ENCODE measurements at regions not wholly inside any gene's neighbourhood (a gene's known extent, or its start where the extent isn't known, plus 50 kb on each side); places are given as distances from the start of the nearest gene placed in this dataset.

DNA sequence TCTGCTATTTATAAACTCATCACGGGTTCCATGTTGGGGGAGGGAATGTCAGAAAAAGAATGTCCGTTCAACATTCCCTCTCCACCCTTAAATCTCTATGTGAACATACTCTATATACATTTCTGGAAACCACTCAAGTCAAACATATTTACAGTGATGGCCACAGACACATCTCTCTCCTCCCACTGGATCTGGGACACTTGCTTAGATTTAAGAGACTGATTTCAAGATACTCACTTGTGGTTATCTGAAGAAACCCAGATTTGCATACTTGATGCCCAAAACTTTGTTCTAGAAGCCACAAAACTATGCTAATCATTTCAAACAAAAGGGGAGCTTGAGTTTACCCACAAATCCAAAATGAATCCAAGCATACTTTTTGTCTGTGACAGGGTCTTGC lies 182.9 kb upstream of the SOX9 start:
- FAIRE-seq: no peak
- no peaks in the 10 kb centered on the region for H3K27me3 ChIP-seq (ENCODE audit: control insufficient read depth in 2 of 2, insufficient read depth in 2 of 2, low read length in 2 of 2)

DNA sequence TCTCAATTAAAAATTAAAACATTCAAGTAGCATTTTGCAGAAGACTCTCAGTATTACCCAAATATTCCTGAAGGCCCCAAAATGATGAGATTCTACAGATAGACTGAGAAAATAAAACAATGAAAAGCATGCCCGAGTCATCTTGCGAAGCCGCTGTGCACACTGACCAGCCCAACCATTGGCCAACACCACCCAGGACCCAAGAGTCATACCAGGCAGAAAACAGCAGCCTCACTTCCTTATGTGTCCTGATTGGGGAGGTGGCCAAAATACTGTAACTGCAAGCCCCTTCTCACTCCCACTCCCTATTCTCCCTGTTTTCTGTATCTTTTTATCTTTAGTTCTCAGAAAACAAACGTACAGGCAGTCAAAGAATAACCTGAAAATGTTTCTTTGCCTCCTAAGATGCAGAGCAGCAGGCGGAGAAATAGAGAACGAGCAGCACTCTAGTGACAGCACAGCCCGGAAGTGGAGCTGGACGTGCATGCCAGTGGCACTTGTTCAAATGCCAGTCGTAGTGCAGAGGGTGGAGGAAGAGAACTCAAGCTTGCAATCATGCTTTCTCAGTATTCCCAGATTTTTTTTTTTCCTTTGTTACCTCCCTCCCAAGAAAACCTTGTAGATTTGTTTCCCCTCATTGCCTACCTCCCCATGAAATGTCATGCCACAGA lies 182.3 kb upstream of the SOX9 start:
- H3K4me3 ChIP-seq (replicated peaks in 1 of 3; ENCODE audit: insufficient read depth in 1 of 3, low read depth in 1 of 3, low read length in 3 of 3): no peak overlapping the region
- peaks cover 4% of the 10 kb centered on the region for H3K9me3 ChIP-seq (replicated peaks; ENCODE audit: control insufficient read depth, insufficient read depth, low read length)
- no peak overlapping the region for H3K4me2 ChIP-seq (ENCODE audit: insufficient read depth, low read length)
- H3K9ac ChIP-seq (replicated peaks; ENCODE audit: extremely low read depth, insufficient read depth, low read length): no peak overlapping the region
- BruUV-seq (replicated peaks): no TSS peak
- no peaks in the 10 kb centered on the region for H3K36me3 ChIP-seq (ENCODE audit: control insufficient read depth in 2 of 2, extremely low read depth in 1 of 2, insufficient read depth in 2 of 2, low read length in 2 of 2)
- H3K79me2 ChIP-seq (ENCODE audit: control insufficient read depth, insufficient read depth, low read length): no peaks in the 10 kb centered on the region
- dilution Hi-C loops (cut with MboI; ENCODE audit: extremely low pct_ligation_motif_present, low sequenced_read_pairs) (no loop called here), intact Hi-C loops (cut with micrococcal nuclease) (no loop called here)
- H3K4me1 ChIP-seq (ENCODE audit: control insufficient read depth, extremely low read depth, insufficient read depth, low read length): no peaks in the 10 kb centered on the region
- no peaks in the 10 kb centered on the region for H4K20me1 ChIP-seq (replicated peaks; ENCODE audit: control insufficient read depth, extremely low read depth, insufficient read depth, low read length)
- ChIA-PET CTCF (no interaction called here), POLR2A (no interaction called here)
- no peak overlapping the region for H2AFZ ChIP-seq (ENCODE audit: low read depth, low read length)
- FAIRE-seq: no peak
- H3K27me3 ChIP-seq (ENCODE audit: control insufficient read depth in 2 of 2, insufficient read depth in 2 of 2, low read length in 2 of 2): no peaks in the 10 kb centered on the region
- DNase-seq (ENCODE audit: low read depth, low spot score): no peak
- no peaks in the 10 kb centered on the region for H3K9me1 ChIP-seq (replicated peaks; ENCODE audit: control insufficient read depth, extremely low read depth, insufficient read depth, low read length)
- H3K27ac ChIP-seq (ENCODE audit: insufficient read depth, low read depth, low read length): no peak overlapping the region
- TF ChIP-seq GATA2 (IDR thresholded peaks at IDR 0.05; ENCODE audit: insufficient read depth, insufficient read length, low read depth, low read length) (no peak), MYC (IDR thresholded peaks at IDR 0.05; ENCODE audit: low read depth, low read length) (no peak), POLR2A (IDR thresholded peaks at IDR 0.05; ENCODE audit: low read depth, low read length) (no peak), FOS (IDR thresholded peaks at IDR 0.05; ENCODE audit: borderline replicate concordance, insufficient read depth, low read length) (no peak), POLR2AphosphoS5 (IDR thresholded peaks at IDR 0.05; ENCODE audit: insufficient read depth, low read depth, low read length) (no peak), EZH2 (IDR thresholded peaks at IDR 0.05; ENCODE audit: borderline replicate concordance, low read depth, low read length, severe bottlenecking) (no peak)
- TF ChIP-seq, protein P1, sequence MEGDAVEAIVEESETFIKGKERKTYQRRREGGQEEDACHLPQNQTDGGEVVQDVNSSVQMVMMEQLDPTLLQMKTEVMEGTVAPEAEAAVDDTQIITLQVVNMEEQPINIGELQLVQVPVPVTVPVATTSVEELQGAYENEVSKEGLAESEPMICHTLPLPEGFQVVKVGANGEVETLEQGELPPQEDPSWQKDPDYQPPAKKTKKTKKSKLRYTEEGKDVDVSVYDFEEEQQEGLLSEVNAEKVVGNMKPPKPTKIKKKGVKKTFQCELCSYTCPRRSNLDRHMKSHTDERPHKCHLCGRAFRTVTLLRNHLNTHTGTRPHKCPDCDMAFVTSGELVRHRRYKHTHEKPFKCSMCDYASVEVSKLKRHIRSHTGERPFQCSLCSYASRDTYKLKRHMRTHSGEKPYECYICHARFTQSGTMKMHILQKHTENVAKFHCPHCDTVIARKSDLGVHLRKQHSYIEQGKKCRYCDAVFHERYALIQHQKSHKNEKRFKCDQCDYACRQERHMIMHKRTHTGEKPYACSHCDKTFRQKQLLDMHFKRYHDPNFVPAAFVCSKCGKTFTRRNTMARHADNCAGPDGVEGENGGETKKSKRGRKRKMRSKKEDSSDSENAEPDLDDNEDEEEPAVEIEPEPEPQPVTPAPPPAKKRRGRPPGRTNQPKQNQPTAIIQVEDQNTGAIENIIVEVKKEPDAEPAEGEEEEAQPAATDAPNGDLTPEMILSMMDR (IDR thresholded peaks at IDR 0.05; ENCODE audit: extremely low read depth in 1 of 2, insufficient read depth in 1 of 2, low read depth in 1 of 2, low read length in 2 of 2): no peak
- TF ChIP-seq, protein P2, sequence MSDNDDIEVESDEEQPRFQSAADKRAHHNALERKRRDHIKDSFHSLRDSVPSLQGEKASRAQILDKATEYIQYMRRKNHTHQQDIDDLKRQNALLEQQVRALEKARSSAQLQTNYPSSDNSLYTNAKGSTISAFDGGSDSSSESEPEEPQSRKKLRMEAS (IDR thresholded peaks at IDR 0.05; ENCODE audit: insufficient read depth, insufficient read length): no peak

More for the DNA sequence above, 182.9 kb upstream of the SOX9 start:
- H3K9me3 ChIP-seq (replicated peaks; ENCODE audit: control insufficient read depth, insufficient read depth, low read length): peaks cover 7% of the 10 kb centered on the region
- ChIA-PET CTCF (no interaction called here), POLR2A (no interaction called here)
- H2AFZ ChIP-seq (ENCODE audit: low read depth, low read length): no peak overlapping the region
- H4K20me1 ChIP-seq (replicated peaks; ENCODE audit: control insufficient read depth, extremely low read depth, insufficient read depth, low read length): no peaks in the 10 kb centered on the region
- no peaks in the 10 kb centered on the region for H3K4me1 ChIP-seq (ENCODE audit: control insufficient read depth, extremely low read depth, insufficient read depth, low read length)
- no peak overlapping the region for H3K4me2 ChIP-seq (ENCODE audit: insufficient read depth, low read length)
- BruUV-seq (replicated peaks): no TSS peak
- H3K9ac ChIP-seq (replicated peaks; ENCODE audit: extremely low read depth, insufficient read depth, low read length): no peak overlapping the region
- no peak overlapping the region for H3K27ac ChIP-seq (ENCODE audit: insufficient read depth, low read depth, low read length)
- H3K36me3 ChIP-seq (ENCODE audit: control insufficient read depth in 2 of 2, extremely low read depth in 1 of 2, insufficient read depth in 2 of 2, low read length in 2 of 2): no peaks in the 10 kb centered on the region
- TF ChIP-seq GATA2 (IDR thresholded peaks at IDR 0.05; ENCODE audit: insufficient read depth, insufficient read length, low read depth, low read length) (no peak), POLR2AphosphoS5 (IDR thresholded peaks at IDR 0.05; ENCODE audit: insufficient read depth, low read depth, low read length) (no peak), FOS (IDR thresholded peaks at IDR 0.05; ENCODE audit: borderline replicate concordance, insufficient read depth, low read length) (no peak), EZH2 (IDR thresholded peaks at IDR 0.05; ENCODE audit: borderline replicate concordance, low read depth, low read length, severe bottlenecking) (no peak), POLR2A (IDR thresholded peaks at IDR 0.05; ENCODE audit: low read depth, low read length) (no peak), MYC (IDR thresholded peaks at IDR 0.05; ENCODE audit: low read depth, low read length) (no peak)
- TF ChIP-seq, protein P2 (IDR thresholded peaks at IDR 0.05; ENCODE audit: insufficient read depth, insufficient read length): no peak
- dilution Hi-C loops (cut with MboI; ENCODE audit: extremely low pct_ligation_motif_present, low sequenced_read_pairs) (no loop called here), intact Hi-C loops (cut with micrococcal nuclease) (no loop called here)
- H3K79me2 ChIP-seq (ENCODE audit: control insufficient read depth, insufficient read depth, low read length): no peaks in the 10 kb centered on the region
- H3K9me1 ChIP-seq (replicated peaks; ENCODE audit: control insufficient read depth, extremely low read depth, insufficient read depth, low read length): no peaks in the 10 kb centered on the region
- DNase-seq (ENCODE audit: low read depth, low spot score): no peak
- H3K4me3 ChIP-seq (replicated peaks in 1 of 3; ENCODE audit: insufficient read depth in 1 of 3, low read depth in 1 of 3, low read length in 3 of 3): no peak overlapping the region

Measured in endothelial cell of umbilical vein (primary cell).